HG02840 (cell line): ENCODE measurements at regions not wholly inside any gene's neighbourhood (a gene's known extent, or its start where the extent isn't known, plus 50 kb on each side); places are given as distances from the start of the nearest gene placed in this dataset.
"Not testable (repeated sequence)": the region's sequence is repeated elsewhere in the genome, so short reads cannot be mapped to it uniquely, and the experiment has no call there.

Experiments
- ATAC-seq: cut with Tn5 transposase; IDR thresholded peaks from one replicate; pipeline ENCODE4 v1.9.1; 2021; ENCODE audit warnings: mild to moderate bottlenecking, moderate library complexity, moderate number of reproducible peaks; ENCODE audit not compliant: unreplicated experiment, low FRiP score

DNA sequence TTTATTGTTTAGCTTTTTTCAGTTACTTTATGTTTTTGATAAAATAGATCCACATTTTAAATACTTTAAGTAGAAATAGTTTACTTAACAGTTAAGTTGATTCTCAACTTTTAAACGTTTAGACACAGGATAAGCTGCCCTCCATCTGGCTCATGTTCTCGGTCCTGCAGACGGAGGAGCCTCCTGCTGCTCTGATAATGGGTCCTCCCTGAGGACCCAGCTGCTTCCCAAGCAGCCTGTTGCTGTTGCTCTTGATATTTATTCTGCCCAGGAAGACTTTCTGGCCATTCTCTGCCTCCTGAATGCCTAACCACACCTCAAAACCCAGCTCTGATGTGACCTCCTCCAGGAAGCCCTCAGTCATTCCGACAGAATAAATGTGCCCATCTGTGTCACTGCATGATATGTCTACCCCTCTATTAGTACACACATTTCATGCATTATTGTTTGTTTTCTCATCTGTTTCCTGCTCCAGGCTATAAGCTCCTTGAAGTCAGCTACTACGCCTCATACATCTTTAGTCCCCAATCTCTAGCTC, 267.2 kb upstream of the MSX2 start:
- ATAC-seq, result no peak

DNA sequence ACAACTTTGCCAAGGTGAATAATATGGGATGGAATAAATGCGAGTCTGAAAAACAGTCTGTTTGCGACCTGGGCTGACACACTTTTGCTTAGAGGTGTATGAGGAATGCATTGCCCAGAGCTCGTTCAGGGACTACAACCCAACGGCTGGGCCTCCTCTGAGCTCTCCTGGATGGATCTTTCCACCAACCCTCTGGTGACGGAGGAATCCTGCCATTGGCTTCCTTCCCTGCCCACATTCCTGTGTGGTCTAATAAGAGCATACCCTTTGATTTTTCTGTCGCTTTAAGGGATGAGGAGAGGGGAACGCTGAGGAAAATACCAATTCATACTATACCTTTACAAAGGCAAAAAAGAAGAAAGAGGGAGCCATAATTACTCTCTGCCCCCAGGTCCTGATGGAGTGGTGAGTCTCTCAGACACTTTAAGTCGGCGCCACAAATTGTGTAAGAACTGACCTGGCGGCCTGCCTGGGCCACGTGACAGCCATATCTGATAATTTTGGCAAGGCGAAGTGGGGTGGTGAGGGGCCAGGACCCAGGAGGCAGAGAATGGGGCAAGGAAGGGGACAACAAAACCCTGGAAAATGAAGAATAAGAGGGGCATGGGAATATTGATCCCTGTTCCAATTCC, 265.2 kb upstream of the MSX2 start:
- ATAC-seq, result no peak

DNA sequence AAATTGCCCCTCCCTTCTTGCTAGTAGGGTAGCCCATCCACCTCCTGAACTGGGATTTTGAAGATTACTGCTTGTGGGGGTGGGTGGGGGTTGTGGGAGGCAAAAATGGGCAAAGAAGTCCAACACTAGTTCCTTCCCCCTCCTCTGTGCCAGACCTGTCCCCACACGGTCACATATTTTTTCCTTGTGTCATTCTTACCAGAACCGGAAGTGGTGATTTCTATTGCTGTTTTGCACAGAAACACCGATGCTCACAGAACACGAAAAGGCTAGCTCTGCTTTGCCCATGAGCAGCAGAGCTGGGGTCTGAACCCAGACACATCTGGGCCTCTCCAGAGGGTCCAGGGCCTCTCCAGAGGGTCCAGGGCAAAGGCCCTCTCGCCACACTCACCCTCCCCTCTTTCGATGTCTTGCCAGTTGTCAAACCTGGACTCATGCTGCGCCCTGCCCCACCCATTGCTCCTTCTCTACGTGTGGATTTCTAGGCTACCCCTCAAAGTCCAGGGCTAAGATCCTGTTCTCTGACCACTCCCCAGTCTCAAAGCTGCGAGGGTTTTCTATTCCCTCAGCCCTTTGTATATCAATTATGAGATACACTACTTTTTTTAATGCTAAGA, 264.4 kb upstream of the MSX2 start:
- ATAC-seq, result no peak

- ATAC-seq, result no peak
Observed at GRCh38 chr5:174462129-174462528, 262.3 kb upstream of the MSX2 start.

DNA sequence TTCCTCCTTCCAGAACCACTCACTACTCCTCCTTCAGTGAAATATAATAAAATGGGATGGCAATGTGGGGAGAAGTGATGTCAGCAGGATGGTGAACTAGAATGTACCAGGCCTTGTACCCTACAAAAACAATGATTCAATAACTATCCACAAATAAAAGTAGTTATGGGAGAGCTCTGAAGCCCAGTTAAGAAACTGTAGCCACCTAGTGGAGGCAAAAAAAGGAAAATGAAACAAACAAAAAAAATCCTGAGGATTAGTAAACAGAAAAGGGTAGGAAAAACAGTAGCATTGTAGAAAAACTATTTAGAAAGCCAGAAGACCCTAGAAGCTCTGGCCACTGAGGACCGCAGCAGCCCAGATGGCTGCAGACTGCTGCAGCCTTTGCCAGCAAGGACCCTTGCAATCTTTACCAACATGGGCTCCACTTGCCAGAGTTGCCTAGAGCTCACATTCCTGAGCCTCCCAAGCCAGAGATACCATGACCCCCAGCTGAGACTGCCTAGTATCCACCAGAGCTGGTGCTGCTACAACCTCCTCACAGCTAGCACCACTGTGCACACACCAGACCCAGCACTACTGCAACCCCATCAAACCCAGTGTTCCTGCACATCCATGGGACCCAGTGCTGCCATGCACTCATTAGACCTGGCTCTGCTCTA, 259.7 kb upstream of the MSX2 start:
- ATAC-seq, result no peak

DNA sequence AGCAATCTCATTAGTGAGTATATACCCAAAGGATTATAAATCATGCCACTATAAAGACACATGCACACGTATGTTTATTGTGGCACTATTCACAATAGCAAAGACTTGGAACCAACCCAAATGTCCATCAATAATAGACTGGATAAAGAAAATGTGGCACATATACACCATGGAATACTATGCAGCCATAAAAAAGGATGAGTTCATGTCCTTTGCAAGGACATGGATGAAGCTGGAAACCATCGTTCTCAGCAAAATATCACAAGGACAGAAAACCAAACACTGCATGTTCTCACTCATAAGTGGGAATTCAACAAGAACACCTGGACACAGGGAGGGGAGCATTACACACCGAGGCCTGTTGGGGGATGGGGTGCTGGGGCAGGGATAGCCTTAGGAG, 252.9 kb upstream of the MSX2 start:
- ATAC-seq, result not testable (repeated sequence)

GRCh38 chr5:174472956-174473355, 251.4 kb upstream of the MSX2 start:
- ATAC-seq, result no peak

GRCh38 chr5:174476001-174476400, 248.4 kb upstream of the MSX2 start:
- not testable (repeated sequence) for ATAC-seq

DNA sequence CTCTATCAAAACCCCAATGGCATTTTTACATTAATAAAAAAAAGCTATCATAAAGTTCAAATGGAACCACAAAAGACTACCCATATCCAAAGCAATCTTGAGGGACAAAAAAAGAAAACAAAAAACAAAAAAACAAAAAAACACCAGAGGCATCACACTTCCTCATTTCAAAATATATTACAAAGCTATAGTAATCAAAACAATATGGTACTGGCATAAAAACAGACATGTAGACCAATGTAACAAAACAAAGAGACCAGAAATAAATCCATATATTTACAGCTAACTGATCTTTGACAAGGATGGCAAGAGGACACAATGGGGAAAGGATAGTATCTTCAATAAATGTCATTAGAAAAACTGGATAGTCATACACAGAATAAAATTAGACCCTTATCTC, 245.1 kb upstream of the MSX2 start:
- no peak for ATAC-seq

DNA sequence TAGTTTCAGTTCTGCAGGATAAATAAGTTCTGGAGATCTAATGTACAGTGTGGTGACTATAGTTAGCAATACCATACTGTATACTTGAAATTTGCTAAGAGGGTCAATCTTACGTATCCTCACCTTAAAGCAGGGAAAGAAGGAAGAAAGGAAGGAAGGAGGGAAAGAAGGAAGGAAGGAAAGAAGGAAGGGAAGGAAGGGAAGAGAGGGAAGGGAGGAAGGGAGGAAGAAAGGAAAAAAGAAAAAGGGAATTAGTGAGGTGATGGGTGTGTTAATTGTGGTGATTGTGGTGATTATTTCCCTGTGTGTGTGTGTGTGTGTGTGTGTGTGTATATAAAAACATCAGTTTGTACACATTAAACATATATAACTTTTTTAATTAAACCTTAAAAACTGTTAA, 242.6 kb upstream of the MSX2 start:
- ATAC-seq, result no peak

DNA sequence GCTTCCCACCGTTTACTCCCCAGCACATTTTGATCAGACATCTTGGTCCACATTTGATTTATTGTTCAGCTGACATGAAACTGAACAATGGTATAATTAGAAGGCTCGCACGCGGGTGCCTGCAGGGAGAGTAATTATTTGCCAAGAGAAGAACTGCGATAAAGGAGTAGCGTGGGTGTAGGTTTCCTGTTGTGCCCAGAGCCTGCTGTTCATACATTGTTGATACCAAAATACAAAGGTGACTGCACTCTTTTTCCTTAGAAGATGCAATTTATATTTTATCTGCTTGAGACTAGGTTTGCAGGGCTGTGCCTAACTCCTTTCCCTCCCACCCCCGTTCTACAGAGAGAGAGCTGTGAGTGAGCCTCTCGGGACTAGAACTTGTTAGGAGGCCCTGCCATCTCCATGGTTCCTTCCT, 241.8 kb upstream of the MSX2 start:
- no peak for ATAC-seq

DNA sequence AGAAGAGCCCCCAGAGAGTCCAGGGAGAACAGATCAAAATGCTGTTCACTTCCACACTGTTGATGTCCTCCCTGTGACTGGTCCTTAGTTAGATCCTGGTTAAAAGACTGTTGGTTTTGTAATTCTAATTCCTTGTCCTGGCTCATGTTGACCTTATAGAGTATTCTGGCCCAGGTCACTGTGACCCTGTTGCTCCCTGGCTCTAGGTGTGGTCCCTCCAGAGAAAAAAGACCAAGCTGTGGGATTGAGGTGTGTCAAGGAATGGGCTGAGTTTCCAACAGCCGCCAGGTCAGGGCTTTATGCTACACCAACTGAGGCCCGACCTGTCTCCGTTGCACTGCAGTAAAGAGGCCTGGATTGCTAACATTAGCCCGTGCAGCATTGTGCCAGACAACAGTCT, 241.0 kb upstream of the MSX2 start:
- ATAC-seq, result no peak

DNA sequence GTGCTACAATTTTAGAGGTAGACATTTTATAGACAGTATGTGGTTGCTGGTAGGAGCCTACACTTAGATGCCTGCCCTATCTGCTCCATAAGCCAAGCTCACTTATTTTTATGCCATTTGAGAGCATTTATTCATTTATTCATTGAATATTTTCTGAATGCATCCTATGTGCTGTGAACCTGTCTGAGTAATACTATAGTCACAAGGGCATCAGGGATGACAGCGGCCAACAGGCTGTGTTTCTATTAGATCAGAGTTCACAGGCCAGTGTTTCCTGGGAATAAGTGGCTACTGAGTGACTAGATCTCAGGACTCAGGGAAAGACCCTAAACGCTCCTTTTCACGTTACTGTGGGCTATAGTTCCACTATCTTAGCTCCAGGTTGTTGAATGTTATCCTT, 235.2 kb upstream of the MSX2 start:
- no peak for ATAC-seq

DNA sequence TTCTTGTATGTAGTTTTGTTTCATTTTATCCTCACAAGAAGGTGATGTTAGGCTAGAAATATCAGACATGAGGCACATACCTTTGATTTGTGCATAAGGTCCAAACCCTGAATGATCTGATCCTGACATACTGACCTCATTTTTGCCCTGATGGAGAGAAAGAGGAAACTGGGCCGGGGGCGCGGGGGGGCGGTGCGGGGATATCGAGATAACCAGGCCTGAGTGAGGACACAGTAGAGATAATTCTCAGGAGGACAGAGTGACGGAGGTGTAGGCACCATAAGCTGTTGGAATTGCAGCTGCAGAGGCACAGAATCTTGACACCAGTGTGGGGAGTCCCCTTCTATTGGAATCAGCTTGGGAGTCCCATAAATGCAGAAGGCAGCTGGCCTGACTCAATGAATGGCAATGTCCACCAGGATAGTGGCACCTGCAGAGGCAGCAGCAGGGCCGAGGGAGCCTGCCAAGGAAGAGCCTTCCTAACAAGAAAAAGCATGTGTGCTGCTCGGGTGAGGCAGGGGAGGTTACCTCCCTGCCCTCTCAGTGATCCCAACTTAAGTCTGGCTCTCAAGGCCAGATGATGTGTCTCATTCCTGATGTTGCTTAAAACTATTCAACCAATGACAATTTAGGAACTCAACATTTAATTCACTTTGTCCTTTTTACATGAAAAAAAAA, 234.3 kb upstream of the MSX2 start:
- ATAC-seq, result no peak

DNA sequence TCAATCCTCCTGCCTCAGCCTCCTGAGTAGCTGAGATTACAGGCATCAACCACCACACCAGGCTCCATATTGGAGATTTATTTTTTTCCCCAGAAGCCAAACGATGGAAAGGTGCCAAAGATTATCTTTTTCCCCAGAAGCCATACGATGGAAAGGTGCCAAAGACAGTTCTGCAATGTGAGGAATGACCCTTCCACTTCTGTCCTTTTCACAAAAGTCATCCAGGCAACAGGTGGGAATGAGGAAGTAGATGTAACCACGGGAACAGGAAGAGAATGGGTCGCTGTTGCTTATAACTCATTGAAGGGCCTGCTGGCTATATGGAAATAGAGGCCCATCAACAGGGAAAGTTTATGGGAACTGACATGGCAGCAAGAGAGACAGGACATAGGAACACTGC, 233.7 kb upstream of the MSX2 start:
- no peak for ATAC-seq

- no peak for ATAC-seq
Observed at GRCh38 chr5:174491265-174491664, 233.1 kb upstream of the MSX2 start.

GRCh38 chr5:174491761-174492350, 232.5 kb upstream of the MSX2 start:
- no peak for ATAC-seq

DNA sequence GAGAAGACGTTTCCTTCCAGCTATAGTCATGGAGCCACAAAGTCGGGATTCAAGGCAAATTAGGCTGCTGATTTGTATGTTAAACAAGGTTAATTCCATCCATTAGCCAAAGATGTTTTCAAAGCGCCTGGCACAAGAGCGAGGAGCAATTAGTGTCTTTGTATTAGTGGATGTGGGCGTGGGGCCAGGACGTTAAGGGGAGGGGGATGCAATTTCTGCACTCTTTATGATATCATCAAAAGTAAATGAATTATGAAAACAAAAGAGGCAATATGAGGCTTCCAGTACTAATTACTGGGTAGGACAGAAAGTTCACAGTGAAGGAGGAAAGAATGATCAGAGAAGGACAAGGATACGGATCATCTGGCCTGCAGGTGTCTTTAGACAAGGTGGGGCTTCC, 230.9 kb upstream of the MSX2 start:
- no peak for ATAC-seq

DNA sequence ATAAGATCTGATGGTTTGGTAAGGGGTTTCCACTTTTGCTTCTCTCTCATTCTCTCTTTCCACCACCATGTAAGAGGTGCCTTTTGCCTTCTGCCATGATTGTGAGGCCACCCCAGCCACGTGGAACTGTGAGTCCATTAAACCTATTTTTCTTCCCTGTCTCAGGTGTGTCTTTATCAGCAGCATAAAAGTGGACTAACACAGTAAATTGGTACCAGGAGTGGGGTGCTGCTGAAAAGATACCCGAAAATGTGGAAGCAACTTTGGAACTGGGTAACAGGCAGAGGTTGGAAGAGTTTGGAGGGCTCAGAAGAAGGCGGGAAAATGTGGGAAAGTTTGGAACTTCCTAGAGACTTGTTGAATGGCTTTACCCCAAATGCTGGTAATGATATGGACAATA, 226.4 kb upstream of the MSX2 start:
- not testable (repeated sequence) for ATAC-seq

DNA sequence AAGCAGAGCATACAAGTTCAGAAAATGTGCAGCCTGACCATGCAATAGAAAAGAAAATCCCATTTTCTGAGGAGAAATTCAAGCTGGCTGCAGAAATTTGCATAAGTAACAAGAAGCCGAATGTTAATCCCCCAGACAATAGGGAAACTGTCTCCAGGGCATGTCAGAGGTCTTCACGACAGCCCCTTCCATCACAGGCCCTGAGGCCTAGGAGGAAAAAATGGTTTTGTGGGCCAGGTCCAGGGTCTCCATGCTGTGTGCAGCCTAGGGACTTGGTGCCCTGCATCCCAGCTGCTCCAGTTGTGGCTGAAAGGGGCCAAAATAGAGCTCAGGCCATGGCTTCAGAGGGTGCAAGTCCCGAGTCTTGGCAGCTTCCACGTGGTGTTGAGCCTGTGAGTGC, 225.8 kb upstream of the MSX2 start:
- not testable (repeated sequence) for ATAC-seq

DNA sequence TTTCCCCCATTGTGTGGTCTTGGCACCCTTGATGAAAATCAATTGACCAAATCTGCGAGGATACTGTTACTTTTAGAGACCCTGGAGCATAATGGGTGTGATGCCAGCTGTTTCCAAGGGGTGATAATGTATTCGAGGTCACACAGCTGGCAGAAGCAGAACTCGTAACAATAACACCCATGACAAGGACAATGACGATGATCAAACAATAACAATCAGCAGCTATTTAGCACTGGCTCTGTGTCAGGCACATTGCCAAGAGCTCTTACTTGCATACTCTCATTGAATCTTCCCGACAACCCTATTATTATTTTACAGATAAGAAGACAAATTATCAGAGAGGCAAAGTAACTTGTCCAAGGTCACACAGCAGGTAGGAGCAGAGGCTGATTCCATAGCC, 223.7 kb upstream of the MSX2 start:
- no peak for ATAC-seq
